Sigmoid colon (tissue), 6 donors: ENCODE measurements at regions not wholly inside any gene's neighbourhood (a gene's known extent, or its start where the extent isn't known, plus 50 kb on each side); places are given as distances from the start of the nearest gene placed in this dataset.

Experiments
- DNase-seq: peaks from one replicate; pipeline ENCODE4 v3.0.0-alpha.2; 2019
- H3K27ac ChIP-seq, 4 donors: fragments of 200-600 bp; sonication (generic); one replicate each; pipeline ENCODE4 v1.5.1; 2016 to 2019; ENCODE audit warnings: mild to moderate bottlenecking in 1 of 4
- H3K27me3 ChIP-seq, 3 donors: fragments of 200-600 bp; sonication (generic); one replicate each; pipeline ENCODE4 v1.5.1; 2019; ENCODE audit warnings: mild to moderate bottlenecking in 1 of 3
- H3K36me3 ChIP-seq, 4 donors: fragments of 200-600 bp; sonication (generic); one replicate each; pipeline ENCODE4 v1.5.1; 2016 to 2019
- H3K4me1 ChIP-seq, 4 donors: fragments of 200-600 bp; sonication (generic); one replicate each; pipeline ENCODE4 v1.5.1; 2017 to 2019
- H3K4me3 ChIP-seq, 4 donors: fragments of 200-600 bp; sonication (generic); one replicate each; pipeline ENCODE4 v1.5.1; 2017 to 2019; ENCODE audit warnings: mild to moderate bottlenecking in 2 of 4, moderate library complexity in 1 of 4
- H3K9me3 ChIP-seq, 4 donors: fragments of 200-600 bp in 3 of 4; sonication (generic) in 3 of 4; one replicate each; pipeline versions ENCODE4 v1.5.1 to v1.6.1; 2013 to 2019
- CTCF ChIP-seq, 4 experiments: fragments of 450-650 bp in 3 of 4; fragments of 200-600 bp in 1 of 4; IDR thresholded peaks; one replicate each; pipeline ENCODE4 v1.5.1; 2016 to 2019; ENCODE audit warnings: antibody characterized with exemption in 4 of 4, mild to moderate bottlenecking in 3 of 4, moderate library complexity in 2 of 4
- EP300 ChIP-seq, 4 donors: sonication (generic); formaldehyde crosslinking; IDR thresholded peaks; one replicate each; pipeline ENCODE4 v1.6.1; 2017; ENCODE audit warnings: antibody characterized with exemption in 4 of 4
- POLR2A ChIP-seq, 2 donors: fragments of 450-650 bp; IDR thresholded peaks; one replicate each; pipeline ENCODE4 v1.6.1; 2016; ENCODE audit warnings: antibody characterized with exemption in 2 of 2, mild to moderate bottlenecking in 2 of 2, moderate library complexity in 2 of 2
- POLR2AphosphoS5 ChIP-seq, 4 donors: sonication (generic); formaldehyde crosslinking; IDR thresholded peaks; one replicate each; pipeline ENCODE4 v1.6.1; 2017; ENCODE audit warnings: antibody characterized with exemption in 4 of 4
- WGBS, 2 donors: extraction: QIAGEN DNeasy Blood & Tissue Kit; methylation state at CpG; one replicate each; pipeline ENCODE4 v1.1.7; 2013; 5-methylcytosine and 5-hydroxymethylcytosine counted together
- intact Hi-C: fragments of 100-400 bp; cut with DNase I; formaldehyde crosslinking; loops from one replicate; pipeline ENCODE4 v1.15.1; 2023
- donor health status: healthy with polysubstance abuse.
- donor health status: healthy.

- peaks cover 0 to 36% (median 22%) of the 10 kb centered on the region in 4 donors for H3K4me1 ChIP-seq
- TF ChIP-seq POLR2AphosphoS5 (IDR thresholded peaks at IDR 0.05): no peak
- TF ChIP-seq POLR2A (IDR thresholded peaks at IDR 0.05): no peak
- no peak for TF ChIP-seq CTCF (IDR thresholded peaks at IDR 0.05)
- TF ChIP-seq EP300 (IDR thresholded peaks at IDR 0.05): no peak
- no peaks in the 10 kb centered on the region for H3K9me3 ChIP-seq
- intact Hi-C loops: no loop called here
- H3K36me3 ChIP-seq: no peaks in the 10 kb centered on the region
- H3K27me3 ChIP-seq: no peaks in the 10 kb centered on the region
- no peak overlapping the region for H3K27ac ChIP-seq
- DNase-seq: no peak
- H3K4me3 ChIP-seq: no peak overlapping the region
Observed at GRCh38 chr11:129273322-129273721, 81.2 kb upstream of the ARHGAP32 start.

- Histone ChIP-seq H3K27ac (no peak overlapping the region), H3K36me3 (no peaks in the 10 kb centered on the region), H3K4me3 (no peak overlapping the region), H3K27me3 (no peaks in the 10 kb centered on the region), H3K9me3 (no peaks in the 10 kb centered on the region), H3K4me1 (peaks cover 0 to 13% (median 11%) of the 10 kb centered on the region in 4 donors)
- DNase-seq: no peak
- TF ChIP-seq EP300 (IDR thresholded peaks at IDR 0.05): no peak
- 78 to 91% methylated on average over 9 of the region's 9 CpGs for WGBS, 2 donors
- intact Hi-C loops: no loop called here
Observed at GRCh38 chr11:129271030-129271429, 78.9 kb upstream of the ARHGAP32 start.

GRCh38 chr11:129270446-129270845 lies 78.3 kb upstream of the ARHGAP32 start:
- intact Hi-C loops: no loop called here
- no peak for DNase-seq
- Histone ChIP-seq H3K27me3 (no peaks in the 10 kb centered on the region), H3K27ac (no peak overlapping the region), H3K4me1 (peaks cover 0 to 8% (median 5%) of the 10 kb centered on the region in 4 donors), H3K9me3 (no peaks in the 10 kb centered on the region), H3K36me3 (no peaks in the 10 kb centered on the region), H3K4me3 (no peak overlapping the region)
- WGBS, 2 donors: 47 to 89% methylated on average over 4 of the region's 4 CpGs
- TF ChIP-seq CTCF (IDR thresholded peaks at IDR 0.05): no peak
- no peak for TF ChIP-seq POLR2A (IDR thresholded peaks at IDR 0.05)
- no peak for TF ChIP-seq EP300 (IDR thresholded peaks at IDR 0.05)
- TF ChIP-seq POLR2AphosphoS5 (IDR thresholded peaks at IDR 0.05): no peak

GRCh38 chr11:129268371-129268770 lies 76.2 kb upstream of the ARHGAP32 start:
- no peak overlapping the region for H3K4me3 ChIP-seq
- no peaks in the 10 kb centered on the region for H3K36me3 ChIP-seq
- DNase-seq: no peak
- H3K27ac ChIP-seq: no peak overlapping the region
- 81 to 94% methylated on average over 3 of the region's 3 CpGs for WGBS, 2 donors
- intact Hi-C loops: no loop called here
- no peaks in the 10 kb centered on the region for H3K9me3 ChIP-seq
- peaks cover 0 to 3% (median 0%) of the 10 kb centered on the region in 4 donors for H3K4me1 ChIP-seq
- TF ChIP-seq POLR2A (IDR thresholded peaks at IDR 0.05) (no peak), CTCF (IDR thresholded peaks at IDR 0.05) (no peak), EP300 (IDR thresholded peaks at IDR 0.05) (no peak), POLR2AphosphoS5 (IDR thresholded peaks at IDR 0.05) (no peak)
- H3K27me3 ChIP-seq: no peaks in the 10 kb centered on the region

- intact Hi-C loops: no loop called here
- peaks cover 0 to 3% (median 0%) of the 10 kb centered on the region in 4 donors for H3K4me1 ChIP-seq
- H3K4me3 ChIP-seq: no peak overlapping the region
- no peak for DNase-seq
- no peak overlapping the region for H3K27ac ChIP-seq
- WGBS, 2 donors: 71 to 88% methylated on average over 3 of the region's 3 CpGs
- TF ChIP-seq CTCF (IDR thresholded peaks at IDR 0.05) (no peak), POLR2AphosphoS5 (IDR thresholded peaks at IDR 0.05) (no peak), POLR2A (IDR thresholded peaks at IDR 0.05) (no peak), EP300 (IDR thresholded peaks at IDR 0.05) (no peak)
- no peaks in the 10 kb centered on the region for H3K9me3 ChIP-seq
- H3K27me3 ChIP-seq: no peaks in the 10 kb centered on the region
- H3K36me3 ChIP-seq: no peaks in the 10 kb centered on the region
Observed at GRCh38 chr11:129267716-129268115, 75.6 kb upstream of the ARHGAP32 start.
